ENCODE measurements at regions not wholly inside any gene's neighbourhood (a gene's known extent, or its start where the extent isn't known, plus 50 kb on each side); places are given as distances from the start of the nearest gene placed in this dataset.

GRCh38 chr16:60586493-60586892 lies 1449.7 kb downstream of the CDH8 start:
- TF ChIP-seq MAX (IDR thresholded peaks at IDR 0.05) (no peak), FOXM1 (IDR thresholded peaks at IDR 0.05; ENCODE audit: borderline replicate concordance, low read depth) (no peak), RAD21 (IDR thresholded peaks at IDR 0.05; ENCODE audit: low read depth) (no peak), CEBPB (IDR thresholded peaks at IDR 0.05) (no peak), TAF1 (IDR thresholded peaks at IDR 0.05; ENCODE audit: low read depth) (no peak), TCF12 (IDR thresholded peaks at IDR 0.05; ENCODE audit: low read depth) (no peak), TEAD4 (IDR thresholded peaks at IDR 0.05) (no peak), USF1 (IDR thresholded peaks at IDR 0.05) (no peak), ZBTB7A (IDR thresholded peaks at IDR 0.05; ENCODE audit: low read depth) (no peak)
